ENCODE measurements at regions not wholly inside any gene's neighbourhood (a gene's known extent, or its start where the extent isn't known, plus 50 kb on each side); places are given as distances from the start of the nearest gene placed in this dataset.

DNA sequence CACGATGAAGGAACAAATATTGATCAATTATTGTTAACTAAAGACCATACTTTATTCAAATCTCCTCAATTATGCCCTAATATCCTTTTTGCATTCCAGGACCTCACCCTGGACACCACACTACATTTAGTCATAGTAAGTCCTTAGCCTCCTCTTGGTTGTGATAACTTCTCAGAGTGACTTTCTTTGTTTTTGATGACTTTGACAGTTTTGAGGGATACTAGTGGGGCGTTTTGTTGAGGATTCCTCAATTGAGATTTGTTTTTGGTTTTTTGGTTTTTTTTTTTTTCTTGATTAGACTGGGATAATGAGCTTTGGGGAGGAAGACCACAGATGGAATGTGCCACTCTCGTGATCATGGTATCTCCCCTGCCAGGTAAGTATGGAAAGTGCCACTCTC lies 105.5 kb downstream of the SOX9 start:
- no peaks in the 10 kb centered on the region for H3K4me1 ChIP-seq
- H3K9me3 ChIP-seq: no peaks in the 10 kb centered on the region
- DNase-seq: no peak
- intact Hi-C loops (cut with DNase I): no loop called here
- no peak overlapping the region for H3K27ac ChIP-seq
- 79 to 88% methylated on average over 3 of the region's 3 CpGs for WGBS, 2 donors
- TF ChIP-seq, protein P1, sequence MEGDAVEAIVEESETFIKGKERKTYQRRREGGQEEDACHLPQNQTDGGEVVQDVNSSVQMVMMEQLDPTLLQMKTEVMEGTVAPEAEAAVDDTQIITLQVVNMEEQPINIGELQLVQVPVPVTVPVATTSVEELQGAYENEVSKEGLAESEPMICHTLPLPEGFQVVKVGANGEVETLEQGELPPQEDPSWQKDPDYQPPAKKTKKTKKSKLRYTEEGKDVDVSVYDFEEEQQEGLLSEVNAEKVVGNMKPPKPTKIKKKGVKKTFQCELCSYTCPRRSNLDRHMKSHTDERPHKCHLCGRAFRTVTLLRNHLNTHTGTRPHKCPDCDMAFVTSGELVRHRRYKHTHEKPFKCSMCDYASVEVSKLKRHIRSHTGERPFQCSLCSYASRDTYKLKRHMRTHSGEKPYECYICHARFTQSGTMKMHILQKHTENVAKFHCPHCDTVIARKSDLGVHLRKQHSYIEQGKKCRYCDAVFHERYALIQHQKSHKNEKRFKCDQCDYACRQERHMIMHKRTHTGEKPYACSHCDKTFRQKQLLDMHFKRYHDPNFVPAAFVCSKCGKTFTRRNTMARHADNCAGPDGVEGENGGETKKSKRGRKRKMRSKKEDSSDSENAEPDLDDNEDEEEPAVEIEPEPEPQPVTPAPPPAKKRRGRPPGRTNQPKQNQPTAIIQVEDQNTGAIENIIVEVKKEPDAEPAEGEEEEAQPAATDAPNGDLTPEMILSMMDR (IDR thresholded peaks at IDR 0.05): no peak
- no peak for TF ChIP-seq POLR2A (IDR thresholded peaks at IDR 0.05)
- H3K27me3 ChIP-seq: no peaks in the 10 kb centered on the region
- H3K36me3 ChIP-seq: no peaks in the 10 kb centered on the region
- no peak overlapping the region for H3K4me3 ChIP-seq (replicated peaks in 1 of 3)

DNA sequence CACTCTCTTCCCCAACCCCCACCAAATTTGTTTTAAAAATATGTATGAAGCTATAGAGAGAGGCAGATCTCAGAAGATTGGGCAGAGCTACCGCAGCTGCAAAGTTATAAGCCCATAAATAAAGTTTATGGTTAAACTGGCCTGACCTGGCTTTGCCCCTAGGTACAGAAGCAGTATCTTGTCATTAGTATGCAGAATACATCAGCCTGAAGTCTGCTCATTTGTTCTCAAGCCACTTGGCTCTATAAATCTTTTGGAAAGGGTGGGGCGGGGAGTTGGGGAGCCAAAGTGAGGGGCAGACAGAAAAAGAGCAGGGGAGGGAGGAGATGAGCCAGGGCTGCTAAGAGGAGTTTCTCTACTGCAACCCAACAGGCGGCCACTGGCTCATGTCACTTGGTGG lies 113.2 kb downstream of the SOX9 start:
- 80 to 89% methylated on average over 3 of the region's 3 CpGs for WGBS, 2 donors
- TF ChIP-seq POLR2A (IDR thresholded peaks at IDR 0.05): no peak
- TF ChIP-seq, protein P1 (IDR thresholded peaks at IDR 0.05): no peak
- Histone ChIP-seq H3K4me3 (replicated peaks in 1 of 3) (no peak overlapping the region), H3K9me3 (no peaks in the 10 kb centered on the region), H3K36me3 (no peaks in the 10 kb centered on the region), H3K4me1 (no peaks in the 10 kb centered on the region), H3K27ac (no peak overlapping the region), H3K27me3 (no peaks in the 10 kb centered on the region)
- intact Hi-C loops (cut with DNase I): no loop called here
- DNase-seq: no peak

DNA sequence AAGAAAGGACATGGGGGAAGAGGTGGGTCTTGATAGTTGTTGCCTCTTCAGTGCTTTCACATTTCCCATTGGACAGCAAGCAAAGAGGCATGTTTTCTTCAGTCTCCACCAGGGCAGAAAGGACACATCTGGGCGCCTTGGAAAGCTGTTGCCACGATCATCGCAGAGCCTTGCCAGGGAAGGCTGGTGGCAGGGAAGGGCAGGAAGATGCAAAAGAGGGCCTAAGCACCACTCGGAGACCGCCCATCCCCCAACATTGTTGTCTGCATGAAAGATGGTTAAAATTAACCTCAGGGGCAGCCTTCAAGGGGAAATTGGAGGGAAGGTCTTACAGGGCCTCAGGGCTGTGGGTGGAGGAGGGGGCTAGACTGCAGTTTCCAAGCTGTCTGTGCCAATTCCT lies 114.2 kb downstream of the SOX9 start:
- no peaks in the 10 kb centered on the region for H3K36me3 ChIP-seq
- WGBS, 2 donors: 76 to 85% methylated on average over 5 of the region's 5 CpGs
- TF ChIP-seq POLR2A (IDR thresholded peaks at IDR 0.05): no peak
- TF ChIP-seq, protein P1 (IDR thresholded peaks at IDR 0.05): no peak
- no peak overlapping the region for H3K27ac ChIP-seq
- DNase-seq: no peak
- H3K4me3 ChIP-seq (replicated peaks in 1 of 3): no peak overlapping the region
- intact Hi-C loops (cut with DNase I): no loop called here
- no peaks in the 10 kb centered on the region for H3K27me3 ChIP-seq
- H3K9me3 ChIP-seq: no peaks in the 10 kb centered on the region
- H3K4me1 ChIP-seq: no peaks in the 10 kb centered on the region

DNA sequence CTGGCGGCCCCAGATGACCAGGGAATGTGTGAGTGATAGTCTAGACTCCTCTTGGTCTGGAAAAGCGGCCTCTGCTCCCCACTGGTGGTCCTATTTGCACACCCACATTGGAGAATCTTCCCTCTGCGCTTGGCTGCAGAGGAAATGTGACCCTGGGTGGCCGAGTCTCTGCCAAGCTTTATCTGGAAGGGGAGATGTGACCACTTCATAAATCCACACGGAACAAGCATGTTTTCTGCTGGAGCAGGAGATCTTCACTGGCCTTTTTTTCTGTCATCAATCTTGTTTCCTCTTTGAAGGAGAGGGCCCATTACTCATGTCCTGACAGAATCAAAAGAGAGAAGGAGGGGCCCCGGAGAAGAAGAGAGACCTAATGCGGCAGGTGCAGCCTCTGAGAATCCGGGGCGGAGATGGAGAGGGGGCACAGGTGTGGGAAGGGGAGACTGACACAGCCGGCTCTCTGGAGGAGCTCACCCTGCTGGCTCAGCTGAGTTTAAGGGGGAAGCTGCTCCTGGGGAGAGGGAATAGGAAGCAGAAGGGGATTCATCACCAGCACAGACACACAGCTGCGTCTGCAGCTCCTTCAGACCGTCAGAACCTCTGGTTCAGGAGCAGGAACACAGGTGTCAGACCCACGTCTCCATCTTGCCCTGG lies 116.3 kb downstream of the SOX9 start:
- Histone ChIP-seq H3K27me3 (no peaks in the 10 kb centered on the region), H3K4me3 (replicated peaks in 1 of 3) (no peak overlapping the region), H3K9me3 (no peaks in the 10 kb centered on the region), H3K36me3 (no peaks in the 10 kb centered on the region), H3K4me1 (no peaks in the 10 kb centered on the region), H3K27ac (no peak overlapping the region)
- no peak for DNase-seq
- no peak for TF ChIP-seq POLR2A (IDR thresholded peaks at IDR 0.05)
- TF ChIP-seq, protein P1 (IDR thresholded peaks at IDR 0.05): no peak
- 53 to 62% methylated on average over 13 of the region's 13 CpGs for WGBS, 2 donors
- intact Hi-C loops (cut with DNase I): no loop called here

DNA sequence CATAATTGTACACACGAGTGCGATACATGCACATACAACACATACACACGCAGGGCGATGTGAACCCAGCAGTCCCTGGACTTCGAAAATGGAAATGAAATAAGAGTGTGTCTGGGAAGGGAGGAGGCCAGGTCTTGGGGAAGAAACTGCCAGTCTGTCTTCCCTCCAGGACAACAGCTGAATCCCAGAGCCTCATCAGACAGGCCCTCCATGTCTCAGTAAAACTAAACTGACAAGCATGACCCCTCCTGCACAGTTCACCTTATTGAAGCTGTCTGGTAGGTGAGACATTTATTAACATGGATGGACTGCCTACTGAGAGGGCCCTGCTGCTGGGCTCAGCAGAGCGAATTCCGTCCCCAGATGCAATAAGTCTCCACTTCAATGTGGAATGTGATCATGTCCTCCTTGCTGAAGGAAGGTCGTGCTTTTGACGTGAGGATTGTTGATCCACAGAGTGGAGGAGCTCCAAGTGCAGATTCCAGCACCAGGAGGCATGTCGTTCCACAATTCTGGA lies 117.4 kb downstream of the SOX9 start:
- TF ChIP-seq, protein P1 (IDR thresholded peaks at IDR 0.05): no peak
- TF ChIP-seq POLR2A (IDR thresholded peaks at IDR 0.05): no peak
- Histone ChIP-seq H3K27ac (no peak overlapping the region), H3K4me3 (replicated peaks in 1 of 3) (no peak overlapping the region), H3K4me1 (no peaks in the 10 kb centered on the region), H3K36me3 (no peaks in the 10 kb centered on the region), H3K27me3 (no peaks in the 10 kb centered on the region), H3K9me3 (no peaks in the 10 kb centered on the region)
- no peak for DNase-seq
- intact Hi-C loops (cut with DNase I): no loop called here
- 71 to 76% methylated on average over 10 of the region's 10 CpGs for WGBS, 2 donors

All from thyroid gland (tissue), 4 donors.